ENCODE measurements at regions not wholly inside any gene's neighbourhood (a gene's known extent, or its start where the extent isn't known, plus 50 kb on each side); places are given as distances from the start of the nearest gene placed in this dataset.
"Not testable (repeated sequence)": the region's sequence is repeated elsewhere in the genome, so short reads cannot be mapped to it uniquely, and the experiment has no call there.

DNA sequence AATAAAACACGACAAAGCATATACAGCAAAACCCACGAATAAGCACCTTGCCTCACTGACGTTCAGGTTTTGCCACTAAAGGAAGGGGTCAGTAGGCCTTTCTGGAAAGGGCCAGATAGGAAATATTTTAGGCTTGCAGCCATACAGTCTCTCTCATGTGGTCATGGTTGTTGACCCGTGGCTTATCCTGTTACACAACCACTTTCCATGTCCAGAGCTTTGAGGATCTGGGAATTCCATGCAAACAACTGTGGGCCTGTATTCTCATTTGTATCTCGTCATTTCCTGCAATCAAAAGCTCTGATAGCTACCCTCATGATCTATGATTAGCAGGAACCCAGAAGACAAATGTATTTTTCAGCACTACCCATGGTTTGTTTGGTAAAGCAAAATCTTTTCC, 108.3 kb downstream of the DRD1 start:
- Histone ChIP-seq H3K27me3 (ENCODE audit: control insufficient read depth, insufficient read depth, low read length) (no peaks in the 10 kb centered on the region), H3K4me3 (ENCODE audit: low read depth, low read length) (no peak overlapping the region), H3K36me3 (ENCODE audit: control insufficient read depth, insufficient read depth, low read length) (no peaks in the 10 kb centered on the region), H3K9me3 (ENCODE audit: control insufficient read depth, low read length) (no peaks in the 10 kb centered on the region), H3K4me2 (ENCODE audit: low read length) (no peak overlapping the region), H2AFZ (no peak overlapping the region), H3K4me1 (no peaks in the 10 kb centered on the region), H3K9ac (no peak overlapping the region), H3K79me2 (no peaks in the 10 kb centered on the region), H3K27ac (no peak overlapping the region)
- no peak for TF ChIP-seq CTCF (IDR thresholded peaks at IDR 0.05)

- H3K4me1 ChIP-seq; H2AFZ ChIP-seq; H3K27ac ChIP-seq; H3K9ac ChIP-seq; H3K4me2 ChIP-seq (ENCODE audit: low read length); H3K36me3 ChIP-seq (ENCODE audit: control insufficient read depth, insufficient read depth, low read length); H3K79me2 ChIP-seq; H3K9me3 ChIP-seq (ENCODE audit: control insufficient read depth, low read length); H3K27me3 ChIP-seq (ENCODE audit: control insufficient read depth, insufficient read depth, low read length); H3K4me3 ChIP-seq (ENCODE audit: low read depth, low read length): not testable (repeated sequence)
Observed at GRCh38 chr5:175331173-175332036, 112.6 kb downstream of the DRD1 start.

- no peak for TF ChIP-seq CTCF (IDR thresholded peaks at IDR 0.05)
- Histone ChIP-seq H3K36me3 (ENCODE audit: control insufficient read depth, insufficient read depth, low read length) (no peaks in the 10 kb centered on the region), H3K27me3 (ENCODE audit: control insufficient read depth, insufficient read depth, low read length) (no peaks in the 10 kb centered on the region), H3K4me3 (ENCODE audit: low read depth, low read length) (no peak overlapping the region), H3K4me2 (ENCODE audit: low read length) (no peak overlapping the region), H2AFZ (no peak overlapping the region), H3K27ac (no peak overlapping the region), H3K79me2 (no peaks in the 10 kb centered on the region), H3K9ac (no peak overlapping the region), H3K4me1 (peaks cover 2% of the 10 kb centered on the region), H3K9me3 (ENCODE audit: control insufficient read depth, low read length) (no peaks in the 10 kb centered on the region)
Observed at GRCh38 chr5:175329976-175330375, 114.0 kb downstream of the DRD1 start.

GRCh38 chr5:175328687-175329086, 115.3 kb downstream of the DRD1 start:
- Histone ChIP-seq H3K79me2 (no peaks in the 10 kb centered on the region), H3K4me1 (peaks cover 2% of the 10 kb centered on the region), H3K36me3 (ENCODE audit: control insufficient read depth, insufficient read depth, low read length) (no peaks in the 10 kb centered on the region), H3K4me3 (ENCODE audit: low read depth, low read length) (no peak overlapping the region), H3K4me2 (ENCODE audit: low read length) (no peak overlapping the region), H3K27ac (no peak overlapping the region), H2AFZ (no peak overlapping the region), H3K9me3 (ENCODE audit: control insufficient read depth, low read length) (no peaks in the 10 kb centered on the region), H3K9ac (no peak overlapping the region), H3K27me3 (ENCODE audit: control insufficient read depth, insufficient read depth, low read length) (no peaks in the 10 kb centered on the region)
- no peak for TF ChIP-seq CTCF (IDR thresholded peaks at IDR 0.05)

DNA sequence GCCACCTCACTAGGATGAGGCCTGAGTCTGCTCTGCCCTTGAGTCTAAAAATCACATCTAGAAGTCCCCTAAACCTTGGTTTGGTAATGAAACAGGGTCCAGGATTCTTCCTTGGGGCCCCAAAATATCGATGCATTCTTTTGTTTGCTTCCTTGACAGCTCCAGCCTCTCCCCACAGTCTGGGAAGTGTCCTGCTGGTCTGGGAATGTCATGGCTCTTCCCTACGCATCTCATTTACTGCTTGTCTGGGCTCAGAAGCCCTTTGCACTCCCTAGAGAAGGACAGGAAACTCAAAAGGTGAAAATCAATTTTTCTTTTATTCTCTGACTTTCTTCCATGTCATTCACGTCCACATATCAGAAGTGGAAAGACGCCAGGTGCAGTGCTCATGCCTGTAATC, 115.8 kb downstream of the DRD1 start:
- Histone ChIP-seq H2AFZ (no peak overlapping the region), H3K9me3 (ENCODE audit: control insufficient read depth, low read length) (no peaks in the 10 kb centered on the region), H3K4me1 (peaks cover 2% of the 10 kb centered on the region), H3K27me3 (ENCODE audit: control insufficient read depth, insufficient read depth, low read length) (no peaks in the 10 kb centered on the region), H3K4me2 (ENCODE audit: low read length) (no peak overlapping the region), H3K9ac (no peak overlapping the region), H3K4me3 (ENCODE audit: low read depth, low read length) (no peak overlapping the region), H3K79me2 (no peaks in the 10 kb centered on the region), H3K36me3 (ENCODE audit: control insufficient read depth, insufficient read depth, low read length) (no peaks in the 10 kb centered on the region), H3K27ac (no peak overlapping the region)
- TF ChIP-seq CTCF (IDR thresholded peaks at IDR 0.05): no peak

Data from parathyroid adenoma (tissue), 2 donors.